Thymus (tissue), 11 donors: ENCODE measurements at regions not wholly inside any gene's neighbourhood (a gene's known extent, or its start where the extent isn't known, plus 50 kb on each side); places are given as distances from the start of the nearest gene placed in this dataset.
"Not testable (repeated sequence)": the region's sequence is repeated elsewhere in the genome, so short reads cannot be mapped to it uniquely, and the experiment has no call there.

ENCODE experiments used
- DNase-seq, 9 donors: peaks; one replicate each; pipeline ENCODE4 v3.0.0-alpha.2; 2013; ENCODE audit warnings: low spot score in 9 of 9, low read depth in 6 of 9, missing footprints in 1 of 9
- H3K27ac ChIP-seq, 2 donors: one replicate each; pipeline ENCODE4 v1.5.1; 2013; ENCODE audit warnings: control low read depth in 1 of 2, low read depth in 1 of 2, low read length in 1 of 2, mild to moderate bottlenecking in 1 of 2, moderate library complexity in 1 of 2
- H3K27me3 ChIP-seq, 2 donors: one replicate each; pipeline ENCODE4 v1.5.1; 2013; ENCODE audit warnings: low read length in 1 of 2; ENCODE audit not compliant: control insufficient read depth in 2 of 2, insufficient read depth in 1 of 2
- H3K36me3 ChIP-seq, 2 donors: one replicate each; pipeline ENCODE4 v1.5.1; 2013; ENCODE audit warnings: low read length in 1 of 2, mild to moderate bottlenecking in 1 of 2, moderate library complexity in 1 of 2; ENCODE audit not compliant: control insufficient read depth in 2 of 2, insufficient read depth in 2 of 2
- H3K4me1 ChIP-seq, 2 donors: one replicate each; pipeline ENCODE4 v1.5.1; 2013; ENCODE audit warnings: low read length in 2 of 2; ENCODE audit not compliant: control insufficient read depth in 2 of 2, insufficient read depth in 2 of 2
- H3K4me3 ChIP-seq, 2 donors: one replicate each; pipeline ENCODE4 v1.5.1; 2013; ENCODE audit warnings: low read length in 2 of 2, control low read depth in 1 of 2, mild to moderate bottlenecking in 1 of 2
- H3K9me3 ChIP-seq, 2 donors: one replicate each; pipeline ENCODE4 v1.5.1; 2013; ENCODE audit warnings: low read length in 1 of 2, mild to moderate bottlenecking in 1 of 2; ENCODE audit not compliant: control insufficient read depth in 2 of 2, insufficient read depth in 1 of 2
- WGBS: extraction: QIAGEN DNeasy Blood & Tissue Kit; methylation state at CpG from one replicate; pipeline ENCODE4 v1.1.7; 2013; 5-methylcytosine and 5-hydroxymethylcytosine counted together
- donor health status: healthy.

- DNase-seq, H3K27me3 ChIP-seq, H3K27ac ChIP-seq, H3K36me3 ChIP-seq, H3K4me1 ChIP-seq, H3K4me3 ChIP-seq, H3K9me3 ChIP-seq: not testable (repeated sequence)
- 86% methylated on average over 11 of the region's 17 CpGs for WGBS
Measured at GRCh38 chr7:73156510-73157168, 70.8 kb upstream of the SPDYE9 start.

GRCh38 chr7:73154586-73155038 is 68.8 kb upstream of the SPDYE9 start:
- not testable (repeated sequence) for H3K27me3 ChIP-seq, H3K4me1 ChIP-seq, H3K9me3 ChIP-seq, H3K36me3 ChIP-seq
- under 1% methylated on average over 37 of the region's 48 CpGs for WGBS
- Histone ChIP-seq H3K4me3 (peak overlapping the region in 1 of 2 donors; percentile 43), H3K27ac (peak overlapping the region in 1 of 2 donors; percentile 70)
- DNase-seq, result peak in 4 of 9 donors; percentile 32 to 66 (median 44)

- not testable (repeated sequence) for H3K9me3 ChIP-seq, H3K36me3 ChIP-seq, DNase-seq, H3K4me3 ChIP-seq, H3K27me3 ChIP-seq, H3K27ac ChIP-seq, H3K4me1 ChIP-seq
- 53% methylated on average over 9 of the region's 23 CpGs for WGBS
Measured at GRCh38 chr7:73153921-73154585, 68.2 kb upstream of the SPDYE9 start.

GRCh38 chr7:73148570-73148969 is 62.7 kb upstream of the SPDYE9 start:
- not testable (repeated sequence) for H3K9me3 ChIP-seq, DNase-seq, H3K4me3 ChIP-seq, H3K27me3 ChIP-seq, H3K36me3 ChIP-seq, H3K27ac ChIP-seq, H3K4me1 ChIP-seq
- no CpG with 5 or more reads among the region's 2 CpGs for WGBS

GRCh38 chr7:73147681-73148080 is 61.8 kb upstream of the SPDYE9 start:
- not testable (repeated sequence) for H3K9me3 ChIP-seq, H3K4me3 ChIP-seq, H3K4me1 ChIP-seq, H3K27me3 ChIP-seq, H3K27ac ChIP-seq, H3K36me3 ChIP-seq, DNase-seq
- 96% methylated on average over 3 of the region's 6 CpGs for WGBS

- WGBS, result 95% methylated on average over 4 of the region's 8 CpGs
- not testable (repeated sequence) for DNase-seq, H3K4me3 ChIP-seq
Measured at GRCh38 chr7:73143993-73144392, 58.2 kb upstream of the SPDYE9 start.

GRCh38 chr7:73137922-73138321 is 52.1 kb upstream of the SPDYE9 start:
- not testable (repeated sequence) for H3K4me3 ChIP-seq, H3K36me3 ChIP-seq, H3K4me1 ChIP-seq, H3K9me3 ChIP-seq, DNase-seq, H3K27ac ChIP-seq, H3K27me3 ChIP-seq
- no CpG with 5 or more reads among the region's 3 CpGs for WGBS

More at GRCh38 chr7:73143993-73144392, 58.2 kb upstream of the SPDYE9 start:
- not testable (repeated sequence) for H3K27ac ChIP-seq, H3K27me3 ChIP-seq, H3K4me1 ChIP-seq, H3K9me3 ChIP-seq, H3K36me3 ChIP-seq
